ENCODE measurements at regions not wholly inside any gene's neighbourhood (a gene's known extent, or its start where the extent isn't known, plus 50 kb on each side); places are given as distances from the start of the nearest gene placed in this dataset.

- no peak for FAIRE-seq
Measured at GRCh38 chr4:60945641-60946040, 254.5 kb upstream of the ADGRL3 start.

DNA sequence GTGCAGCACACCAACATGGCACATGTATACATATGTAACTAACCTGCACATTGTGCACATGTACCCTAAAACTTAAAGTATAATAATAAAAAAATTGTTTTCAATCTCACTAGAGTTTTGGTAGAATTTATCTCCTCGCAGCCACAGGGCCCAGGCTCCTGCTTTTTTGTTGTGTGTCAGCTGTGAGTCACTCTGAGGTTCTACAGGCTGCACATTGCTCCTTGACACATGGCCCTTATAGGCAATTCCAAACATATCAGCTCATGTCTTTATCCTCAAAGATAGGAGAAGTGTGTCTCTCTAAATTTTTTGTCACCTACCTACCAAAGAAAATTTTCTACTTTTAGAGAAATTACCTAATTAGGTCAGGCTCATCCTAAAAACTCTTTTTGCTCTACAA lies 252.1 kb upstream of the ADGRL3 start:
- TF ChIP-seq, protein P1, sequence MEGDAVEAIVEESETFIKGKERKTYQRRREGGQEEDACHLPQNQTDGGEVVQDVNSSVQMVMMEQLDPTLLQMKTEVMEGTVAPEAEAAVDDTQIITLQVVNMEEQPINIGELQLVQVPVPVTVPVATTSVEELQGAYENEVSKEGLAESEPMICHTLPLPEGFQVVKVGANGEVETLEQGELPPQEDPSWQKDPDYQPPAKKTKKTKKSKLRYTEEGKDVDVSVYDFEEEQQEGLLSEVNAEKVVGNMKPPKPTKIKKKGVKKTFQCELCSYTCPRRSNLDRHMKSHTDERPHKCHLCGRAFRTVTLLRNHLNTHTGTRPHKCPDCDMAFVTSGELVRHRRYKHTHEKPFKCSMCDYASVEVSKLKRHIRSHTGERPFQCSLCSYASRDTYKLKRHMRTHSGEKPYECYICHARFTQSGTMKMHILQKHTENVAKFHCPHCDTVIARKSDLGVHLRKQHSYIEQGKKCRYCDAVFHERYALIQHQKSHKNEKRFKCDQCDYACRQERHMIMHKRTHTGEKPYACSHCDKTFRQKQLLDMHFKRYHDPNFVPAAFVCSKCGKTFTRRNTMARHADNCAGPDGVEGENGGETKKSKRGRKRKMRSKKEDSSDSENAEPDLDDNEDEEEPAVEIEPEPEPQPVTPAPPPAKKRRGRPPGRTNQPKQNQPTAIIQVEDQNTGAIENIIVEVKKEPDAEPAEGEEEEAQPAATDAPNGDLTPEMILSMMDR (IDR thresholded peaks at IDR 0.05; ENCODE audit: insufficient read depth, missing control alignments) = no peak
- DNase-seq (ENCODE audit: insufficient read length, low spot score) = no peak
- FAIRE-seq = no peak

More at GRCh38 chr4:60945641-60946040, 254.5 kb upstream of the ADGRL3 start:
- DNase-seq (ENCODE audit: insufficient read length, low spot score) = no peak
- TF ChIP-seq, protein P1 (IDR thresholded peaks at IDR 0.05; ENCODE audit: insufficient read depth, missing control alignments) = no peak

DNA sequence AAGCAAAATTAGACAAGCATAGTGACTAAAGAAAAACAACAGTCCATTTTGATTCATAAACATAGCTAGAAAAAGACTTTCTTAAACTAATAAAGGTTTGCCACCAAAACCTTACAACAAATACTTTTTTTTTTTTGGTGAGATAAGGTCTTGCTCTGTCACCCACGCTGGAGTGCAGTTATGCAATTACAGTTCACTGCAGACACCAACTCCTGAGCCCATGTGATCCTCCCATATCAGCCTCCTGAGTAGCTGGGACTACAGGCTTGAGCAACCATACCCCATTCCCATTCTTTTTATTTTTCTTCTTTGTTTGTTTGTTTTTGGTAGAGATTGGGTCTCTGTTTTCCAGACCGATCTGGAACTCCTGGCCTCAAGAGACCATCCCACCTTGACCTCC lies 247.2 kb upstream of the ADGRL3 start:
- TF ChIP-seq, protein P1 (IDR thresholded peaks at IDR 0.05; ENCODE audit: insufficient read depth, missing control alignments) = no peak
- DNase-seq (ENCODE audit: insufficient read length, low spot score) = no peak
- FAIRE-seq = no peak

GRCh38 chr4:60953826-60954225 lies 246.3 kb upstream of the ADGRL3 start:
- TF ChIP-seq, protein P1 (IDR thresholded peaks at IDR 0.05; ENCODE audit: insufficient read depth, missing control alignments) = no peak
- no peak for DNase-seq (ENCODE audit: insufficient read length, low spot score)
- no peak for FAIRE-seq

DNA sequence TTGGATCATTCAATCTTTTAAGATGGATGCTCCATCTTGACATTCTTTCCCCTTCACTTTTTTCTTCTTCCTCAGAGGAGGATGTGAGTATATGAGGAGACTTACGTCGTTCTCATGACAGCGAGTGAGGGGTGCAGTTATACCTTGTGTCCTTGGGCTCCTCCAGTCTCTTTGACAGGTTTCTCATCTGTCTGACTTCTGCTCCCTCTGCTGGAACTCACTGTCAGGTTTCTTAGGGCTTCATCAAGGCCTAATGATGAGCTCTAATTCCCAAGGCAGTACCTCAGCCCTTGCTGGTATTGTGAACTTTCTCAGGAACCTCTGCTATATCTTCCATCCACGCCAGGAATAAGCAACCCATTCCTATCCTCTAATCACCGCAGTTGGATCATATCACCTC lies 237.8 kb upstream of the ADGRL3 start:
- FAIRE-seq = no peak
- no peak for DNase-seq (ENCODE audit: insufficient read length, low spot score)
- TF ChIP-seq, protein P1 (IDR thresholded peaks at IDR 0.05; ENCODE audit: insufficient read depth, missing control alignments) = no peak

DNA sequence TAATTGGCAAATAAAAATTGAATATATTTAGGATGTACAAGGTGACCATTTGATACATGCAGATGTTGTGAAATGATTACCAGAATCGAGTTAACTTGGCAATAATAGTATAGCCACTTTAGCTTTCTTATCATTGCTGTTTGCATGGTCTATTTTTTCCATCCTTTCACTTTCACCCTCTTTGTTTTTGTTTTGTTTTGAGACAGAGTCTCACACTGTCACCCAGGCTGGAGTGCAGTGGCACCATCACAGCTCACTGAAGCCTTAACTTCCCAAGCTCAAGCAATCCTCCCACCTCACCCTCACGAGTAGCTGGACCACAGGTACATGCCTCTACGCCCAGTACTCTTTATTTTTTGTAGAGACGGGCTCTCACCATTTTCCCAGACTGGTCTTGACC lies 218.6 kb upstream of the ADGRL3 start:
- no peak for DNase-seq (ENCODE audit: insufficient read length, low spot score)
- FAIRE-seq = no peak
- TF ChIP-seq, protein P1 (IDR thresholded peaks at IDR 0.05; ENCODE audit: insufficient read depth, missing control alignments) = no peak

GRCh38 chr4:60989141-60989540 lies 211.0 kb upstream of the ADGRL3 start:
- FAIRE-seq = no peak
- no peak for DNase-seq (ENCODE audit: insufficient read length, low spot score)
- TF ChIP-seq, protein P1 (IDR thresholded peaks at IDR 0.05; ENCODE audit: insufficient read depth, missing control alignments) = no peak
